ENCODE measurements at regions not wholly inside any gene's neighbourhood (a gene's known extent, or its start where the extent isn't known, plus 50 kb on each side); places are given as distances from the start of the nearest gene placed in this dataset.

GRCh38 chrX:107565015-107565414 is 63.3 kb upstream of the PRPS1 start:
- H3K4me1 ChIP-seq = no peaks in the 10 kb centered on the region
- no peaks in the 10 kb centered on the region for H3K36me3 ChIP-seq
- DNase-seq = no peak
- H3K4me3 ChIP-seq = no peak overlapping the region
- H3K9me3 ChIP-seq = no peaks in the 10 kb centered on the region
- 94 to 99% (median 96%) methylated on average over 3 of the region's 3 CpGs for WGBS, 4 donors
- no peak for ATAC-seq
- TF ChIP-seq CTCF (IDR thresholded peaks at IDR 0.05) (no peak), POLR2A (IDR thresholded peaks at IDR 0.05) (no peak)
- H3K27me3 ChIP-seq = peaks cover 0 to 8% (median 0%) of the 10 kb centered on the region in 9 donors
- intact Hi-C loops (cut with DNase I) = no loop called here
- H3K27ac ChIP-seq = no peak overlapping the region

GRCh38 chrX:107565931-107566603 is 62.2 kb upstream of the PRPS1 start:
- DNase-seq (no peak), ATAC-seq (peak in 1 of 4 donors; percentile 53)
- intact Hi-C loops (cut with DNase I) = no loop called here
- no peaks in the 10 kb centered on the region for H3K4me1 ChIP-seq
- peaks cover 0 to 9% (median 0%) of the 10 kb centered on the region in 9 donors for H3K27me3 ChIP-seq
- WGBS, 4 donors = 36 to 61% (median 51%) methylated on average over 7 of the region's 7 CpGs
- no peak overlapping the region for H3K27ac ChIP-seq
- no peak overlapping the region for H3K4me3 ChIP-seq
- H3K9me3 ChIP-seq = no peaks in the 10 kb centered on the region
- TF ChIP-seq POLR2A (IDR thresholded peaks at IDR 0.05) (no peak), CTCF (IDR thresholded peaks at IDR 0.05) (no peak)
- H3K36me3 ChIP-seq = no peaks in the 10 kb centered on the region

- peaks cover 0 to 9% (median 0%) of the 10 kb centered on the region in 9 donors for H3K27me3 ChIP-seq
- no peak for ATAC-seq
These were observed 61.6 kb upstream of the PRPS1 start for GRCh38 chrX:107566604-107567262.

More at GRCh38 chrX:107566604-107567262, 61.6 kb upstream of the PRPS1 start:
- Histone ChIP-seq H3K27ac (no peak overlapping the region), H3K4me3 (no peak overlapping the region), H3K4me1 (no peaks in the 10 kb centered on the region), H3K36me3 (no peaks in the 10 kb centered on the region), H3K9me3 (no peaks in the 10 kb centered on the region)
- DNase-seq = no peak
- intact Hi-C loops (cut with DNase I) = no loop called here
- TF ChIP-seq POLR2A (IDR thresholded peaks at IDR 0.05) (no peak), CTCF (IDR thresholded peaks at IDR 0.05) (no peak)
- WGBS, 4 donors = 65 to 87% (median 77%) methylated on average over 2 of the region's 2 CpGs

Measured in heart left ventricle (tissue), 16 donors.